Stimulated activated CD4-positive, alpha-beta T cell treated with anti-CD3 and anti-CD28 coated beads, Interleukin-4, amount 100 ng/mL, for 1 hour (primary cell): ENCODE measurements at regions not wholly inside any gene's neighbourhood (a gene's known extent, or its start where the extent isn't known, plus 50 kb on each side); places are given as distances from the start of the nearest gene placed in this dataset.
"Not testable (repeated sequence)": the region's sequence is repeated elsewhere in the genome, so short reads cannot be mapped to it uniquely, and the experiment has no call there.

Experiments used
- DNase-seq: peaks from one replicate; pipeline ENCODE4 v3.0.0-alpha.2; 2020

- DNase-seq, result no peak
Observed at GRCh38 chr4:158122501-158122900, 50.3 kb downstream of the GASK1B start.

DNA sequence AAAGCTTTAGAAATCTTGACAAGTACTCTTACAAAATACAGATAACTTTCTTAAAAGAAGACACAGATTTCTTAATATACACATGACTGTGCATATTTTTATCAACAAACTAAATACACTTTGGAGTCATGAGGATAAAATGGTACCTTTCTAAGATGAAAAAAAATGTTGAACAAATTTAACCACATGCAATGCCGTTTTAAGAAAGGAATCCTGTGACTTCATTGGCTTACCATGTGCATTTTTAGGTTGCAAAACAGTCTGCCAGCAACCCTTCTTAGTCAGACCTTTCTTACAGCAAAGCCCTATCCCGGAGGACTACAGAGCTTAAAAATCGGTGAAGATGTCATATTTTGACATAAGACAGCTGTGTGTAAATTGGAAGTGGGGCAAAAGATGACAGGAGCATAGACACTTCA, 51.7 kb downstream of the GASK1B start:
- no peak for DNase-seq

GRCh38 chr4:158120645-158121151, 52.1 kb downstream of the GASK1B start:
- not testable (repeated sequence) for DNase-seq

- no peak for DNase-seq
Observed at GRCh38 chr4:158112611-158113010, 60.2 kb downstream of the GASK1B start.

GRCh38 chr4:158111241-158111640, 61.6 kb downstream of the GASK1B start:
- DNase-seq, result no peak

DNA sequence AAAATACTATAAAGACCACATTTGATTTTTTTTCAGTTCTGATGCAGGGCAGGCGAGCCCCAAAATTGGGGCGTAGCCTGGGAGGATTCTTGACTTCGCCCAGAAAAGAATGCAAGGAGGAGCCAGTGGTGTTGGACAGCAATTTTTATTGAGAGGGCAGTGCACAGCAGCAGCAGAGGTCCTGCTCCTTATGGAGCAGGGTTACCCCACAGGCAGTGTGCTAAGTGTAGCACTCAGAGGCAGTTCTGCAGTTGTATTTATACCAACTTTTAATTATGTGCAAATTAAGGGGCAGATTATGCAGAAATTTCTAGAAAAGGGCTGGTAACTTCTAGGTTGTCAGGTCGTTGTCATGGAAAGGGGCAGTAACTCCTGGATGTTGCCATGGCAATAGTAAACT, 69.9 kb downstream of the GASK1B start:
- DNase-seq, result no peak

DNA sequence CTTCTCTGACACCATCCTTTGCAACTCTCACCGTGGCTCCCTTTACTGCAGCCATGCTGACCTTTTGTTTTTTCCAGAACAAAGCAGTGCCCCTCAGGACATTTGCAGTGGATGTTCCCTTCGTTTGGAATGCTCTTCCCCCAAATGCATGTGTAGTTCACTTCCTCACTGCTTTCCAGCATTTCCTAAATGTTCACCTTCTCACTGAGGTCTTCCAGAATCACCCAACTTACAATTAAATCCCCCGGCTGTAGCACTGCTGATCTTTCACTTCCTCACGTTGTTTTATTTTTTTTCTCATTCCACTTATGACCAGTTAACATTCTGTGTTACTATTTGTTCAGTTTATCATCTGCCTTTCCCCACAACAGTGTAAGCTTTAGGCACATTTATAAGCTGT, 73.1 kb downstream of the GASK1B start:
- DNase-seq, result no peak

GRCh38 chr4:158098802-158099201, 74.0 kb downstream of the GASK1B start:
- no peak for DNase-seq

- no peak for DNase-seq
Observed at GRCh38 chr4:158094413-158095134, 78.3 kb downstream of the GASK1B start.

DNA sequence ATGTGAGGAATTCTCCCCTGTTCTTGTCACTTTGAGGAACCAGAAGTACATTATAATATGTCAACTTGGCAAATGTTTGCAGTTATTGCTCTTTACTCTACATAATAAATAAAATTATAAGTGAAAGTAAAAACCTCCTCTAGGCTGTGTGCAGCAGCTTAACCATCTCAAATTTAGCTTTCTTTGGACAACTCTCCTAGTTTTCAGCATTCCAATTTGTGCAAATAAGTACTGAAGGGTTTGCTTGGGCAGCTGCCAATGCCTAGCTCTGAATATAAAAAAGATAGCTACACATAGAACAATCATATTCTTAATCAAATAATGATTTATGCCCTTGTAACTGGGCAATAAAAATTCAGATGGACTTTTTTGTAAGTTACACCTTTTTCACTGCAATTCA, 82.5 kb downstream of the GASK1B start:
- no peak for DNase-seq

DNA sequence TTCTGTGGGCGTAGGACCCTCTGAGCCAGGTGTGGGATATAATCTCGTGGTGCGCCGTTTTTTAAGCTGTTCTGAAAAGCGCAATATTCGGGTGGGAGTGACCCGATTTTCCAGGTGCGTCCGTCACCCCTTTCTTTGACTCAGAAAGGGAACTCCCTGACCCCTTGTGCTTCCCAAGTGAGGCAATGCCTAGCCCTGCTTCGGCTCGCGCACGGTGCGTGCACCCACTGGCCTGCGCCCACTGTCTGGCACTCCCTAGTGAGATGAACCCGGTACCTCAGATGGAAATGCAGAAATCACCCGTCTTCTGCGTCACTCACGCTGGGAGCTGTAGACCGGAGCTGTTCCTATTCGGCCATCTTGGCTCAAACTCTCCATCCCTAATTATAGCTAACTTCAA, 82.9 kb downstream of the GASK1B start:
- DNase-seq, result not testable (repeated sequence)

DNA sequence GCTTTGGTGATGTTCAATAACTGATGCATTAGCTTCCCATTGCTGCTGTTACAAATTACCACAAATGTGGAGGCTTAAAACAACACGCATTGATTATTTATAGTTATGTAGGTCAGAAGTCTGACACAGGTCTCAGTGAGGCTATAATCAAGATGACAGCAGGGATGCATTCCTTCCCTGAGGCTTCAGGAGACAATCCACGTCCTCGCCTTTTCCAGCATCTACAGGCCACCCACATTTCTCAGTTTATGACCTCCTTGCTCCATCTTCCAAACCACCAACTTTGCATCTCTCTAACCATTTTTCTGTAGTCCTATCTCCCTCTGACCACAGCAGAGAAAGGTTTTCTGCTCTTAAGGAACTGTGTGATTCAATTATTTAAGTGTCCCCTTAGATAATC, 92.5 kb downstream of the GASK1B start:
- no peak for DNase-seq

GRCh38 chr4:158079661-158080060, 93.2 kb downstream of the GASK1B start:
- no peak for DNase-seq

- no peak for DNase-seq
Observed at GRCh38 chr4:158077835-158078234, 95.0 kb downstream of the GASK1B start.

DNA sequence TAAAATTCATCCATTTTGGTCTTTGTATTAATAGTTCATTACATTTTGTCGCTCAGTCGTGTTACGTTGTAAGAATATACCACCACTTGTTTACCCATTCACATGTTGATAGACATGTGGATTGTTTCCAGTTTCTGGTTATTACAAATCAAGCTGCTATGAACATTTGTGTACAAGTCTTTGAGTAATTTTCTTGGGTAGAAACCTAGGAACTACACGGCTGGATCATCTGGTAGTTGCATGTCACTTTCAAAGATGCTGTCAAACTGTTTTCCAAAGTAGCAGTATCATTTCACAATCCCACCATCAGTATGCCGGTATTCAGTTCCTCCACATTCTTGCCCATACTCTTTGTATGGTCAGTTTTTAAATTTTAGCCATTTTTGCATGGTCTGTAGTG, 98.0 kb downstream of the GASK1B start:
- no peak for DNase-seq

- no peak for DNase-seq
Observed at GRCh38 chr4:158071931-158072330, 100.9 kb downstream of the GASK1B start.

- DNase-seq, result no peak
Observed at GRCh38 chr4:158068068-158068467, 104.8 kb downstream of the GASK1B start.

- no peak for DNase-seq
Observed at GRCh38 chr4:158067646-158068045, 105.2 kb downstream of the GASK1B start.

DNA sequence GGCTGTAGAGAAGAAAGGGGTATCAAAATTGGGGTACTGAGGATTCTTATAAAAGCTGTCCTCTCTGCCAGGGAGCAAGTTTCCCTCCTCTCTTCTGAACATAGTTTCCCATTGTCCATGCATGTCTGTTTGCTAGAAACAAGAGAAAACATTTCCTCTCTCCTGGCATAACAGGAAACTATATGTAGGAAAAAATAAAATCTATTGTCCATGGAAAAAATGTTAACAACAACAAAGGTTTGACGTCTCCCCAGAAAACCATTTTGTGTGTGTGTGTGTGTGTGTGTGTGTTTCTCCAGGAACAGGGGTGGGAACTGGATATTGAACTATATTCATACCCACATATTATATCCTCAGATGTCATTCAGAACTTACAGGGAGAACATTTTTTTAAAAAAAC, 107.2 kb downstream of the GASK1B start:
- no peak for DNase-seq

GRCh38 chr4:158065176-158065575, 107.6 kb downstream of the GASK1B start:
- DNase-seq, result no peak

- no peak for DNase-seq
Observed at GRCh38 chr4:158056689-158057245, 116.1 kb downstream of the GASK1B start.

- DNase-seq, result no peak
Observed at GRCh38 chr4:158055668-158056067, 117.2 kb downstream of the GASK1B start.

DNA sequence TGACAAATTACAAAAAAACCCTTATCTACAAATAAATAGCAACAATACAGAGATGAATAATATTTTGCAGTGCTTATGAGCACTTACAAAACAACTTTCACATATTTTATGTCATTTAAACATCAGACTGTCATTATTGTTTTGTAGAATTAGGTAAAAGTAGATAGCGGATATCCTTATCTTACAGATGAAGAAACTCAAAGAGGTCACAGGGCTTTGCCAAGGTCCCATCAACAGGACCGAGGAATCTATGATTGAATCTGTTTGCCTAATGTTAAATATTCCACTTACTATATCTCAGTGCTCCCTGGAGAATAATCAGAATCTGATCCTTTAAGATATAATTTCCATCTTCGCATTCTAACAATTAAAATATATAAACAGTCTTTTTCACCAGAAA, 119.0 kb downstream of the GASK1B start:
- DNase-seq, result no peak

- no peak for DNase-seq
Observed at GRCh38 chr4:158053086-158053485, 119.7 kb downstream of the GASK1B start.
